DMS153 (cell line): ENCODE measurements at regions not wholly inside any gene's neighbourhood (a gene's known extent, or its start where the extent isn't known, plus 50 kb on each side); places are given as distances from the start of the nearest gene placed in this dataset.

Experiments used
- DNase-seq: peaks from one replicate; lab custom pipeline; 2025; lab: John Stamatoyannopoulos, UW

DNA sequence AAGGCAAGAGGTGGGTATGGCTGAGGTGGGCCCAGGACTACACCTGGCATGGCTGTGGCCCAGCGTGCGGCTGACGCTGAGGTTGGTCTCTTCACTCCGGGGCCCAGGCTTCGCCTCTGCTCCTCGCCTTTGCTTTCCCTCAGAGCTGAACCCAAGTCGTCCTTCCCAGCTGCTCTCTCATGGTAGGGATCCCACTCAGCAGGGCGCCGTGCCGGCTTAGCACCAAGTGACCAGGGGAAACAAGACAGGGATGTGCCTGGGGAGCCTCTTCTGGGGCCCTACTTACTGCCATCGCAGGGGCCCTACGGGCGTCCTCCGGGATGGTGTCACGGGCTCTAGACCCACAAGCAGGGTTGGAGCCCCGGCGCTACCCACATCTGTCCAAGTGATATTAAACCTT is 138.1 kb upstream of the ALKAL2 start:
- DNase-seq: no peak

DNA sequence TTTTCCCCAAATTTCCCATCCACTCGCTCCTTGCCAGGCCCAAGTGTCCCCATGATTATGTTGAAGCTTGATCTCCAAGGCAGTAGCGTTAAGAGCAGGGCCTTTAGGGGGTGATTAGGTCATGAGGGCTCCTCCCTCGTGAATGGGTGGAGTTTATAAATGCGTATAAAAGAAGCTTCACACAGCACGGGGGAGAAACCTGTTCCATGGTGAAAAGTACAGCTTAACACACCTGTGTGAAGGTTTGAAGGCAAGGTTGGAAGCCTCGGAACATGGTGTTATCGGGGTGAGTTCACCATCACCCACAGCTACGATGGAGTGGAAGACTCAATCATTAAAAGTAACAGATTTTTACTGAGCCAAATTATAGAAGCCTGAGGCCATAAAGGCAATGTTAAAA is 137.4 kb upstream of the ALKAL2 start:
- DNase-seq: no peak

GRCh38 chr2:424306-425171 is 136.6 kb upstream of the ALKAL2 start:
- no peak for DNase-seq

DNA sequence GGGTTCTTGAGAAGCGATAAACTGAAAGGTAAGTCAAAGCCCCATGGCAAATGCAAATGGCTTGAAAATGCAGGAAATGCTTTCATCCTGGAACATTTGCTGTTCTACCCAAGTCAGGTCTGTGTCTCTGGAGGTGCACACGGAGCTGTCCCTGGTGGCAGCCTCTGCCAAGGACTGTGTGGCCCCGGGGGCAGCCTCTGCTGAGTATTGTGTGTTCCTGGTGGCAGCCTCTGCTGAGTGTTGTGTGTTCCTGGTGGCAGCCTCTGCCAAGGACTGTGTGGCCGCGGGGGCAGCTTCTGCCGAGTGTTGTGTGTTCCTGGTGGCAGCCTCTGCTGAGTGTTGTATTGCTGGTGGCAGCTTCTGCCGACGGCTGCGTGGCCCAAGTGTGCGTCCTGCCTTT is 135.6 kb upstream of the ALKAL2 start:
- DNase-seq: no peak

DNA sequence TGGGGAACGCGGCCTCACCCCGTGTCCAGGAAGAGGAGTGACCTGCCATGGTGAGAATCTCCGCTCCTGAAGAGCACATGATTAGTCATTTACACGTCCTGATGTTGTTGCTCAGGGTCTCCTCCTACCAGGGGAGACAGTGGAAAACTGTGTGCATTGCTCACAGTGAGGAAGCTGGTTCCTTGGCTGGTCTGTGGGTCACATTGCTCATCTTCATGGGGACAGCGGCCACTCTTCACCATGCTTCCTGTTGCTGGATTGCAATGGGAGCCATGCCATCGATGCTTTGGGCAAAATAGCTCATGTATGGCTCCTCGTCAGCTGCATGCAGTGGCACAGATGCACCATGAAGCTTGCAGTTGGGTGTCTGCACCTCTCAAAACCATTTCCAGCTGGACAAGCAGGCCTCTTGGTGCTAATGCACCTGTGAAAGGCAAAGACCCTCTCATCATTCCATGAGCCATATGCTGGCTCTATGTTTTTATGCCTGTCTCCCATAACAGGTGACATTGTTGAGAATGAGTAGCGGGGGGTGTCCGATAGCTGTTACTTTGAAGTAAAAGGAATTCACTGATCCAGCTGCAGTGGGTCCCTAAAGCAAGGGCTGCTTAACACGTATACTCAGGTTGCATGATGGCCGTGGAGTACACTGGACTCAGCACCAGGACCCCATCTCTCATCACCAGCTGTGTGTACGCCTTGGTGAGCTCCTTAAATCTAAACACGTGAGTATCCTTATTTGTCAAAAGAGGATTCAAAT is 135.0 kb upstream of the ALKAL2 start:
- DNase-seq: no peak

DNA sequence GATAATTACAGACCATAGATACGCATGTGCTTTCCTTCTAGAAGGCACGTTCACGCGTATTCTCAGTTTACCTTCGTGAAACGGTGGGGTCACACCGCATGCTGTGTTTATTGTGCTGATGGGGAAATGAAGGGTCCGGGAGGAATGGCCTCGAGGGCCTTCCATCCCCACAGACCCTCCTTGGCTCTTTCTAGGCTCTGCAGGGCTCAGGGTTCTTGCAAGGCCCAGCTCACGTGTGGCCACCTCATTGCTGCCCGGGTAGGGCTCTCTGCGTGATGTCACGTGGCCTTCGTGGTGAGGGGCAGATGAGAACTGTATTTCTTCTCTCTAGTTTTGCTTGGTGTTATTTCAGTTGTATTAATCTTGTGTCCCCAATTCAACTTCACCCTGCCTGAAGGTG is 133.5 kb upstream of the ALKAL2 start:
- no peak for DNase-seq

DNA sequence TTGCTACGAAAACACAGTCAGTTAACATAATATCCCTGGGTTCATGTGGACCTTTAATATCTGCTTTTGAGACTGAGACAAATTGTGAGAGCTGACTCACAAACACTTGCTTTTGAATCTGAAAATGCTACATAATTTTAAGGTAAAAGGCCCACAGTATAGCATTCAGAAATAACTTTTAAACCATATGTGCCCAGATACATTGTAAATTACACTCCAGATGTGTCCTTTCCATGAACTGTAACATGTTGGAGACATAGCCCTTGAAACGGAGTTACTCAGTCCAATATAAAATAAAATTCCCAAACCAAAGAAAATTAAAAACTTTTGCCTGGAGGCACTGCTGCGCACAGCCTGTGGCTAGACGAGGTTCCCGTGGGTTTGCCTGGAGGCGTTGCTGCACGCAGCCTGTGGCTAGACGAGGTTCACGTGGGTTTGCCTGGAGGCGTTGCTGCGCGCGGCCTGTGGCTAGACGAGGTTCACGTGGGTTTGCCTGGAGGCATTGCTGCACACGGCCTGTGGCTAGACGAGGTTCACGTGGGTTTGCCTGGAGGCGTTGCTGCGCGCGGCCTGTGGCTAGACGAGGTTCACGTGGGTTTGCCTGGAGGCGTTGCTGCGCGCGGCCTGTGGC is 131.9 kb upstream of the ALKAL2 start:
- DNase-seq: no peak

GRCh38 chr2:417662-418061 is 129.8 kb upstream of the ALKAL2 start:
- no peak for DNase-seq

- no peak for DNase-seq
Measured at GRCh38 chr2:417006-417405, 129.1 kb upstream of the ALKAL2 start.

DNA sequence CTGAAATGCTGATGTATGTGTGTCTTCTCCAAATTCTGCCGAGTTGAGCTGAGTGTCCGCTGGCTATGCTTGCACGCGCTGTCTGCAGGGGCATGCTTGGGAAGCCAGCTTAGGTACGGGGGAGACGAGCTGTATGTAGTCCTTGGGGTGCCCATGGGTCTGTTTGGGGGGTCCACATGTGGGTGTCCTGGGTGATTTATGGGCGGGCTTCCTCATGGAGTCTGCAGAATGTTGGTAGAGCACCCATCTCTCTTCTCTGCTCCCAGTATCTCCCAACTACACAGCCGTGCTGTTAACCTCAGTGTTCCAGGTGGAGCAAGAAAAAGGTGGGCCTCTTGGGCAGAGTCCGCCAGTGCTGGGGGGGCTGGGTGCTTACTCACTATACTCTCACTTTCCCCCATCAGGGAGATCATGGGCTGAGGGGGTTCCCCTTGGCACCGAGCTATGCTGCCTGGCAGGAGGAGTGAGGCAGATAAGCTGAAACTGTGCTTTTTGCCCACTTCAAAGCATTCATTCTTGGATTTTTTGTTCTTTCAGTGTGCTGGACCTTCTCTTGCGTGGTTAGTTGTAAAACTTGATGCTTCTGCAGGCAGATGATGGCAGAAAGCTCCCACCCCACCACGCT is 128.2 kb upstream of the ALKAL2 start:
- no peak for DNase-seq

DNA sequence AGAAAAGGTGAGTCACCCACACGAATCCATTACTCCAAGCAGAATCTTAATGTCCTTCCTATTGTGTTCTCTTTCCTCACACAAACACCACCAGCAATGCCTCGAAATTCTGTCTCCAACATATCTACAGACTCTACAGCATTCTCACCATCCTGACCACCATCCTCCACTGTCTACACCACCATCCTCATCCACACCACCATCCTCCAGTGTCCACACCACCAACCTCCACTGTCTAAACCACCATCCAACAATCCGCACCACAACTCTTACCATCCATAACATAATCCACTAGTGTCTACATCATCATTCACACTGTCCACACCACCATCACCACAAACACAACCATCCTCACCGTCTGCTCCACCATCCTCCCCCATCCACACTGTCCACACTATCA is 121.6 kb upstream of the ALKAL2 start:
- DNase-seq: no peak

- DNase-seq: no peak
Measured at GRCh38 chr2:407630-408029, 119.7 kb upstream of the ALKAL2 start.

GRCh38 chr2:406876-407275 is 119.0 kb upstream of the ALKAL2 start:
- no peak for DNase-seq

GRCh38 chr2:406231-406630 is 118.3 kb upstream of the ALKAL2 start:
- no peak for DNase-seq

- DNase-seq: no peak
Measured at GRCh38 chr2:404581-404980, 116.7 kb upstream of the ALKAL2 start.

- no peak for DNase-seq
Measured at GRCh38 chr2:403682-404081, 115.8 kb upstream of the ALKAL2 start.

GRCh38 chr2:402721-403120 is 114.8 kb upstream of the ALKAL2 start:
- DNase-seq: no peak

- no peak for DNase-seq
Measured at GRCh38 chr2:402206-402605, 114.3 kb upstream of the ALKAL2 start.

- DNase-seq: no peak
Measured at GRCh38 chr2:401019-401679, 113.3 kb upstream of the ALKAL2 start.

DNA sequence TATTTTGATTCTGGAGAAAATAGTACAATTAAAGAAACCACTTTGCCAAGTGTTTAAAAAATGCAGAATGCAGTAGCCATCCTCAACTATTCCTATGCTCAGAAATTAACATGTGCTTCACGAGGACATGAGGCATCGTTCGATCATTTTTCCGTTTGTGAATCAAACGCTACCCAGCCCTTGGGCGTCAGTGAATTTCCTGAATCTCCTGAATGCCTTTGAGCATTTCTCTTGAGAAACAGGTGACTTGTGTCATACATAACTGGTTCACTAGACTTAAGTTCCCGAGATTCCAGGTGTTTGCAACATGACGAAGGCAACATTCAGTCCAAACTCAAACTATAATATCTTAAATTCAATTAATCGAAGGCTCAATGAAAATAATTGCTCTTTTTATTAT is 110.0 kb upstream of the ALKAL2 start:
- DNase-seq: no peak

- DNase-seq: no peak
Measured at GRCh38 chr2:397521-397920, 109.6 kb upstream of the ALKAL2 start.

DNA sequence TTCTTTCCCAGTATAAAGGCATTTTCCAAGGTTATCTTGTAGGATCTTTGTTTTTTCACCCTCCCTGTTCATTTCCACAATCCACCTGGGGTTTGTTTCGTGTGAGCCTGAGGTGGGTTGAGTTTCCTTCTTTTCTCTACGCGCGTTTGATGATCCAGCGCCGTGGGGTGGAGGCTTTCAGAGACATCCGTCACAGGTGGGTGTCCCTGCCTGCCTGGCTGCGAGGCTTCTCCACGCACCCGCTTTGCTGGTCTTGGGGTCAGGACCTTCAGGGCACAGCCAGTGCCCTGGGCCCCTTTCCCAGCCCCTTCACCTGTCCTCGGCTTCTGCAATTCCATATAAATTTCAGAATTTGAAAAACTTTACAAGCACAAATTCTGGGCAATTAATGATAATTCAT is 109.0 kb upstream of the ALKAL2 start:
- DNase-seq: no peak
